GM19467 (cell line): ENCODE measurements at regions not wholly inside any gene's neighbourhood (a gene's known extent, or its start where the extent isn't known, plus 50 kb on each side); places are given as distances from the start of the nearest gene placed in this dataset.

Source experiments
- ATAC-seq: cut with Tn5 transposase; IDR thresholded peaks from one replicate; pipeline ENCODE4 v1.9.1; 2021; ENCODE audit warnings: mild to moderate bottlenecking, moderate library complexity; ENCODE audit not compliant: unreplicated experiment

GRCh38 chr22:22392131-22392530, 116.4 kb downstream of the ZNF280B start:
- no peak for ATAC-seq

GRCh38 chr22:22394591-22394990, 114.0 kb downstream of the ZNF280B start:
- no peak for ATAC-seq

GRCh38 chr22:22395245-22395644, 113.3 kb downstream of the ZNF280B start:
- ATAC-seq = no peak

- no peak for ATAC-seq
Observed at GRCh38 chr22:22396741-22397291, 111.7 kb downstream of the ZNF280B start.

- no peak for ATAC-seq
Observed at GRCh38 chr22:22397292-22397870, 111.2 kb downstream of the ZNF280B start.

GRCh38 chr22:22397875-22398524, 110.5 kb downstream of the ZNF280B start:
- no peak for ATAC-seq

- ATAC-seq = no peak
Observed at GRCh38 chr22:22398530-22399327, 109.8 kb downstream of the ZNF280B start.

- no peak for ATAC-seq
Observed at GRCh38 chr22:22400099-22400498, 108.4 kb downstream of the ZNF280B start.

- no peak for ATAC-seq
Observed at GRCh38 chr22:22400964-22401363, 107.6 kb downstream of the ZNF280B start.

- ATAC-seq = no peak
Observed at GRCh38 chr22:22401381-22401780, 107.2 kb downstream of the ZNF280B start.

GRCh38 chr22:22403306-22403705, 105.2 kb downstream of the ZNF280B start:
- ATAC-seq = no peak

- no peak for ATAC-seq
Observed at GRCh38 chr22:22403771-22404170, 104.8 kb downstream of the ZNF280B start.

GRCh38 chr22:22404598-22405284, 103.8 kb downstream of the ZNF280B start:
- ATAC-seq = no peak

- ATAC-seq = no peak
Observed at GRCh38 chr22:22406445-22407027, 102.0 kb downstream of the ZNF280B start.

- ATAC-seq = no peak
Observed at GRCh38 chr22:22407061-22407460, 101.5 kb downstream of the ZNF280B start.

- no peak for ATAC-seq
Observed at GRCh38 chr22:22408269-22408668, 100.3 kb downstream of the ZNF280B start.

GRCh38 chr22:22408731-22409696, 99.5 kb downstream of the ZNF280B start:
- no peak for ATAC-seq

- ATAC-seq = no peak
Observed at GRCh38 chr22:22410121-22410520, 98.4 kb downstream of the ZNF280B start.

- no peak for ATAC-seq
Observed at GRCh38 chr22:22410677-22411076, 97.9 kb downstream of the ZNF280B start.

GRCh38 chr22:22414266-22414665, 94.3 kb downstream of the ZNF280B start:
- no peak for ATAC-seq
